HCT116 (cell line): ENCODE measurements at regions not wholly inside any gene's neighbourhood (a gene's known extent, or its start where the extent isn't known, plus 50 kb on each side); places are given as distances from the start of the nearest gene placed in this dataset.
"Not testable (repeated sequence)": the region's sequence is repeated elsewhere in the genome, so short reads cannot be mapped to it uniquely, and the experiment has no call there.

Experiments used
- ATAC-seq: fragments of 200-7000 bp; cut with Tn5 transposase; 2 replicates; pipeline ENCODE4 v1.9.1; 2020; ENCODE audit warnings: mild to moderate bottlenecking, moderate library complexity
- BruUV-seq: library from RNA; stranded (reverse); fragments of 400-500 nt; replicated peaks from 2 replicates; lab custom pipeline; 2021; lab: Mats Ljungman, UMichigan
- CTCF ChIA-PET: fragments of 300-600 bp; sonication (Branson Sonifier 250); formaldehyde crosslinking; loops from one replicate; lab custom pipeline; 2021; ENCODE audit warnings: antibody characterized with exemption; lab: Charles Lee
- POLR2A ChIA-PET: fragments of 300-600, 350-600 bp; sonication (Branson Sonifier 250); formaldehyde crosslinking; loops from one replicate; lab custom pipeline; 2021; ENCODE audit warnings: antibody characterized with exemption; lab: Charles Lee
- RAD21 ChIA-PET, 2 experiments: fragments of 300-600 bp; sonication (Branson Sonifier 250); formaldehyde crosslinking; loops; one replicate each; lab custom pipeline; 2023; ENCODE audit warnings: low total read pairs in 2 of 2; ENCODE audit not compliant: uncharacterized antibody in 2 of 2, unreplicated experiment in 2 of 2, low non-redundant PET in 1 of 2; lab: Charles Lee
- DNase-seq: peaks from one replicate; pipeline ENCODE4 v3.0.0-alpha.2; 2010; ENCODE audit warnings: low read depth, low spot score
- H2AFZ ChIP-seq: fragments of 200-600 bp; shearing (Covaris generic), sonication (generic); 2 replicates; pipeline ENCODE4 v1.6.1; 2017; ENCODE audit warnings: low read depth, mixed run types, mixed read lengths, antibody characterized with exemption, low read length; ENCODE audit not compliant: poor library complexity, severe bottlenecking
- H3K27ac ChIP-seq: 2 replicates; pipeline ENCODE4 v1.5.1; 2012; ENCODE audit warnings: low read depth, low read length
- H3K27me3 ChIP-seq: fragments of 200-600 bp; sonication (generic); 2 replicates; pipeline ENCODE4 v1.6.1; 2016; ENCODE audit warnings: mixed run types, low read length, mixed read lengths; ENCODE audit not compliant: insufficient read depth
- H3K36me3 ChIP-seq, 2 experiments: fragments of 200-500 bp in 1 of 2; fragments of 200-600 bp in 1 of 2; sonication (Bioruptor generic) in 1 of 2; sonication (generic) in 1 of 2; 2 replicates each; pipeline versions ENCODE4 v1.5.1 to v1.6.1; 2014 to 2016; ENCODE audit warnings: low read length in 2 of 2, inconsistent platforms in 1 of 2, mixed read lengths in 1 of 2, mixed run types in 1 of 2; ENCODE audit not compliant: insufficient read depth in 2 of 2, control insufficient read depth in 1 of 2
- H3K4me1 ChIP-seq, 2 experiments: fragments of 200-600 bp in 1 of 2; sonication (generic) in 1 of 2; 2 replicates each; pipeline versions ENCODE4 v1.5.1 to v1.6.1; 2012 to 2017; ENCODE audit warnings: low read length in 2 of 2, inconsistent platforms in 1 of 2, mild to moderate bottlenecking in 1 of 2, mixed read lengths in 1 of 2, mixed run types in 1 of 2, moderate library complexity in 1 of 2; ENCODE audit not compliant: insufficient read depth in 2 of 2, control insufficient read depth in 1 of 2
- H3K4me2 ChIP-seq: fragments of 200-600 bp; sonication (generic); 2 replicates; pipeline ENCODE4 v1.6.1; 2017; ENCODE audit warnings: mixed run types, low read length, mixed read lengths
- H3K4me3 ChIP-seq, 2 experiments: fragments of 200-600 bp in 1 of 2; sonication (generic) in 1 of 2; replicated peaks in 1 of 2; 2 replicates each; pipeline ENCODE4 v1.5.1; 2011 to 2016; ENCODE audit warnings: low read length in 2 of 2, control low read depth in 1 of 2, low read depth in 1 of 2, mild to moderate bottlenecking in 1 of 2, mixed read lengths in 1 of 2, mixed run types in 1 of 2
- H3K79me2 ChIP-seq: fragments of 200-600 bp; sonication (generic); 2 replicates; pipeline ENCODE4 v1.6.1; 2017; ENCODE audit warnings: mild to moderate bottlenecking, mixed run types, low read length, moderate library complexity, mixed read lengths; ENCODE audit not compliant: insufficient read depth
- H3K9ac ChIP-seq: fragments of 200-600 bp; sonication (generic); 2 replicates; pipeline ENCODE4 v1.6.1; 2016; ENCODE audit warnings: low read length, mixed read lengths
- H3K9me2 ChIP-seq: fragments of 200-600 bp; sonication (generic), shearing (Covaris generic); 2 replicates; pipeline ENCODE4 v1.6.1; 2017; ENCODE audit warnings: mixed run types, mild to moderate bottlenecking, moderate library complexity; ENCODE audit not compliant: insufficient read depth
- H3K9me3 ChIP-seq, 2 experiments: fragments of 200-500 bp in 1 of 2; fragments of 200-600 bp in 1 of 2; sonication (Bioruptor generic) in 1 of 2; sonication (generic) in 1 of 2; 2 replicates each; pipeline ENCODE4 v1.6.1; 2014 to 2017; ENCODE audit warnings: low read length in 2 of 2, mixed read lengths in 2 of 2, inconsistent platforms in 1 of 2, low read depth in 1 of 2, mild to moderate bottlenecking in 1 of 2, mixed run types in 1 of 2, moderate library complexity in 1 of 2; ENCODE audit not compliant: control insufficient read depth in 1 of 2, insufficient read depth in 1 of 2
- H4K20me1 ChIP-seq: fragments of 200-600 bp; sonication (generic), shearing (Covaris generic); 2 replicates; pipeline ENCODE4 v1.6.1; 2017; ENCODE audit warnings: mixed run types, mild to moderate bottlenecking, moderate library complexity; ENCODE audit not compliant: insufficient read depth
- CBX3 ChIP-seq: IDR thresholded peaks from 2 replicates; pipeline ENCODE4 v1.6.1; 2012; ENCODE audit warnings: low read depth
- CTCF ChIP-seq, 3 experiments: fragments of 200-600 bp in 1 of 3; sonication (generic) in 1 of 3; IDR thresholded peaks in 2 of 3; conservative IDR thresholded peaks in 1 of 3; 2 replicates each; pipeline ENCODE4 v1.5.1; 2012 to 2017; ENCODE audit warnings: low read depth in 2 of 3, low read length in 2 of 3, antibody characterized with exemption in 1 of 3, borderline replicate concordance in 1 of 3, control low read depth in 1 of 3, mild to moderate bottlenecking in 1 of 3, mixed read lengths in 1 of 3, mixed run types in 1 of 3, moderate library complexity in 1 of 3; ENCODE audit not compliant: insufficient read depth in 1 of 3
- ELF1 ChIP-seq: IDR thresholded peaks from 2 replicates; pipeline ENCODE4 v1.6.1; 2012; ENCODE audit warnings: low read depth, borderline replicate concordance
- EZH2phosphoT487 ChIP-seq: fragments of 200-600 bp; IDR thresholded peaks from 2 replicates; pipeline ENCODE4 v1.6.1; 2018; ENCODE audit warnings: antibody characterized with exemption, borderline replicate concordance
- FOSL1 ChIP-seq: IDR thresholded peaks from 2 replicates; pipeline ENCODE4 v1.6.1; 2012; ENCODE audit warnings: low read depth
- JUND ChIP-seq: IDR thresholded peaks from 2 replicates; pipeline ENCODE4 v1.6.1; 2012
- POLR2A ChIP-seq: IDR thresholded peaks from 2 replicates; pipeline ENCODE4 v1.7.0; 2011; ENCODE audit warnings: borderline replicate concordance; ENCODE audit not compliant: insufficient read depth, insufficient read length; ENCODE audit errors: extremely low read depth
- POLR2AphosphoS5 ChIP-seq: IDR thresholded peaks from 2 replicates; pipeline ENCODE4 v1.6.1; 2011; ENCODE audit warnings: mild to moderate bottlenecking, low read depth, low read length, moderate library complexity
- RAD21 ChIP-seq: IDR thresholded peaks from 2 replicates; pipeline ENCODE4 v1.6.1; 2012; ENCODE audit warnings: low read depth, mild to moderate bottlenecking
- SIN3A ChIP-seq: IDR thresholded peaks from 2 replicates; pipeline ENCODE4 v1.6.1; 2012; ENCODE audit warnings: low read depth
- SP1 ChIP-seq: IDR thresholded peaks from 2 replicates; pipeline ENCODE4 v1.6.1; 2012; ENCODE audit warnings: low read depth
- SRF ChIP-seq: IDR thresholded peaks from 2 replicates; pipeline ENCODE4 v1.6.1; 2012; ENCODE audit warnings: low read depth
- ZFX ChIP-seq: fragments of 450-650 bp; IDR thresholded peaks from 2 replicates; pipeline ENCODE4 v1.6.1; 2017
- ZNF274 ChIP-seq: fragments of 200-500 bp; sonication (Bioruptor generic); IDR thresholded peaks from 2 replicates; pipeline ENCODE4 v1.6.1; 2014; ENCODE audit warnings: mild to moderate bottlenecking, low read depth, low read length, inconsistent platforms
- intact Hi-C: fragments of 100-400 bp; cut with micrococcal nuclease; formaldehyde crosslinking; loops from 2 replicates; pipeline ENCODE4 v1.10.0; 2022
- TF ChIP-seq, protein P1 (sequence below): IDR thresholded peaks from 2 replicates; pipeline ENCODE4 v1.6.1; 2012; ENCODE audit warnings: low read depth
- TF ChIP-seq, protein P2 (sequence below): IDR thresholded peaks from 2 replicates; pipeline ENCODE4 v1.6.1; 2011; ENCODE audit warnings: mild to moderate bottlenecking, low read length, moderate library complexity; ENCODE audit not compliant: insufficient replicate concordance; ENCODE audit errors: extremely low read depth

DNA sequence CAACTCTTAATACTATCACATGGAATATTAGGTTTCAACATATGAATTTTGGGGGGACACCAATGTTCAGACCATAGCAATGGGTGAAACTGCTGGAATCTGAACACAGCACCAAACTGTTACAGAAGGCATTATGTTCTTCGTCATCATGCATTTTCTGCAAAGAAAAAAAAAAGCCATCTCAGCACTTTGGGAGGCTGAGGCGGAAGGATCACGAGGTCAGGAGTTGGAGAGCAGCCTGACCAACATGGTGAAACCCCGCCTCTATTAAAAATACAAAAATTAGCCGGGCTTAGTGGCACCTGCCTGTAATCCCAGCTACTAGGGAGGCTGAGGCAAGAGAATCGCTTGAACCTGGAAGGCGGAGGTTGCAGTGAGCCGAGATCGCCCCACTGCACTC is 80.9 kb upstream of the DGKG start:
- H3K27ac ChIP-seq, H3K9me2 ChIP-seq, H3K27me3 ChIP-seq, H2AFZ ChIP-seq, H3K4me3 ChIP-seq, RAD21 ChIA-PET, H3K9ac ChIP-seq, H3K79me2 ChIP-seq, H3K4me1 ChIP-seq, H4K20me1 ChIP-seq, H3K4me2 ChIP-seq, intact Hi-C loops, H3K9me3 ChIP-seq, POLR2A ChIA-PET, ATAC-seq, DNase-seq, CTCF ChIA-PET, H3K36me3 ChIP-seq, BruUV-seq: not testable (repeated sequence)

GRCh38 chr3:186442162-186442561 is 80.1 kb upstream of the DGKG start:
- no peak overlapping the region for H3K4me2 ChIP-seq
- ATAC-seq: no peak
- RAD21 ChIA-PET: no interaction called here
- H2AFZ ChIP-seq: no peak overlapping the region
- no peaks in the 10 kb centered on the region for H3K4me1 ChIP-seq
- no peaks in the 10 kb centered on the region for H3K9me2 ChIP-seq
- no peaks in the 10 kb centered on the region for H3K36me3 ChIP-seq
- no peaks in the 10 kb centered on the region for H3K79me2 ChIP-seq
- no TSS peak for BruUV-seq
- no peak overlapping the region for H3K27ac ChIP-seq
- CTCF ChIA-PET: no interaction called here
- DNase-seq: no peak
- H3K9me3 ChIP-seq: no peaks in the 10 kb centered on the region
- intact Hi-C loops: no loop called here
- H3K27me3 ChIP-seq: no peaks in the 10 kb centered on the region
- no peaks in the 10 kb centered on the region for H4K20me1 ChIP-seq
- POLR2A ChIA-PET: no interaction called here
- no peak overlapping the region for H3K4me3 ChIP-seq
- H3K9ac ChIP-seq: no peak overlapping the region
- no peak for TF ChIP-seq POLR2AphosphoS5
- TF ChIP-seq ELF1: no peak
- TF ChIP-seq POLR2A: no peak
- no peak for TF ChIP-seq FOSL1
- TF ChIP-seq CBX3: no peak
- TF ChIP-seq ZNF274: no peak
- TF ChIP-seq RAD21: no peak
- no peak for TF ChIP-seq SRF
- TF ChIP-seq, protein P1, sequence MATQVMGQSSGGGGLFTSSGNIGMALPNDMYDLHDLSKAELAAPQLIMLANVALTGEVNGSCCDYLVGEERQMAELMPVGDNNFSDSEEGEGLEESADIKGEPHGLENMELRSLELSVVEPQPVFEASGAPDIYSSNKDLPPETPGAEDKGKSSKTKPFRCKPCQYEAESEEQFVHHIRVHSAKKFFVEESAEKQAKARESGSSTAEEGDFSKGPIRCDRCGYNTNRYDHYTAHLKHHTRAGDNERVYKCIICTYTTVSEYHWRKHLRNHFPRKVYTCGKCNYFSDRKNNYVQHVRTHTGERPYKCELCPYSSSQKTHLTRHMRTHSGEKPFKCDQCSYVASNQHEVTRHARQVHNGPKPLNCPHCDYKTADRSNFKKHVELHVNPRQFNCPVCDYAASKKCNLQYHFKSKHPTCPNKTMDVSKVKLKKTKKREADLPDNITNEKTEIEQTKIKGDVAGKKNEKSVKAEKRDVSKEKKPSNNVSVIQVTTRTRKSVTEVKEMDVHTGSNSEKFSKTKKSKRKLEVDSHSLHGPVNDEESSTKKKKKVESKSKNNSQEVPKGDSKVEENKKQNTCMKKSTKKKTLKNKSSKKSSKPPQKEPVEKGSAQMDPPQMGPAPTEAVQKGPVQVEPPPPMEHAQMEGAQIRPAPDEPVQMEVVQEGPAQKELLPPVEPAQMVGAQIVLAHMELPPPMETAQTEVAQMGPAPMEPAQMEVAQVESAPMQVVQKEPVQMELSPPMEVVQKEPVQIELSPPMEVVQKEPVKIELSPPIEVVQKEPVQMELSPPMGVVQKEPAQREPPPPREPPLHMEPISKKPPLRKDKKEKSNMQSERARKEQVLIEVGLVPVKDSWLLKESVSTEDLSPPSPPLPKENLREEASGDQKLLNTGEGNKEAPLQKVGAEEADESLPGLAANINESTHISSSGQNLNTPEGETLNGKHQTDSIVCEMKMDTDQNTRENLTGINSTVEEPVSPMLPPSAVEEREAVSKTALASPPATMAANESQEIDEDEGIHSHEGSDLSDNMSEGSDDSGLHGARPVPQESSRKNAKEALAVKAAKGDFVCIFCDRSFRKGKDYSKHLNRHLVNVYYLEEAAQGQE: no peak
- TF ChIP-seq EZH2phosphoT487: no peak
- TF ChIP-seq JUND: no peak
- TF ChIP-seq ZFX: no peak
- no peak for TF ChIP-seq SIN3A
- TF ChIP-seq SP1: no peak
- TF ChIP-seq CTCF (IDR thresholded peaks at IDR 0.05 in 2 of 3, conservative IDR thresholded peaks at IDR 0.05 in 1 of 3; ENCODE audit: borderline replicate concordance in 1 of 3, insufficient read depth in 1 of 3, low read depth in 2 of 3, low read length in 2 of 3): no peak
- TF ChIP-seq, protein P2, sequence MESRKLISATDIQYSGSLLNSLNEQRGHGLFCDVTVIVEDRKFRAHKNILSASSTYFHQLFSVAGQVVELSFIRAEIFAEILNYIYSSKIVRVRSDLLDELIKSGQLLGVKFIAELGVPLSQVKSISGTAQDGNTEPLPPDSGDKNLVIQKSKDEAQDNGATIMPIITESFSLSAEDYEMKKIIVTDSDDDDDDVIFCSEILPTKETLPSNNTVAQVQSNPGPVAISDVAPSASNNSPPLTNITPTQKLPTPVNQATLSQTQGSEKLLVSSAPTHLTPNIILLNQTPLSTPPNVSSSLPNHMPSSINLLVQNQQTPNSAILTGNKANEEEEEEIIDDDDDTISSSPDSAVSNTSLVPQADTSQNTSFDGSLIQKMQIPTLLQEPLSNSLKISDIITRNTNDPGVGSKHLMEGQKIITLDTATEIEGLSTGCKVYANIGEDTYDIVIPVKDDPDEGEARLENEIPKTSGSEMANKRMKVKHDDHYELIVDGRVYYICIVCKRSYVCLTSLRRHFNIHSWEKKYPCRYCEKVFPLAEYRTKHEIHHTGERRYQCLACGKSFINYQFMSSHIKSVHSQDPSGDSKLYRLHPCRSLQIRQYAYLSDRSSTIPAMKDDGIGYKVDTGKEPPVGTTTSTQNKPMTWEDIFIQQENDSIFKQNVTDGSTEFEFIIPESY: no peak
